Testis (tissue), 2 donors: ENCODE measurements at regions not wholly inside any gene's neighbourhood (a gene's known extent, or its start where the extent isn't known, plus 50 kb on each side); places are given as distances from the start of the nearest gene placed in this dataset.

Experiments
- CTCF ChIP-seq, 3 experiments: fragments of 450-650 bp in 2 of 3; fragments of 200-600 bp in 1 of 3; sonication (generic) in 1 of 3; IDR thresholded peaks; one replicate each; pipeline ENCODE4 v1.5.1; 2016 to 2019; ENCODE audit warnings: antibody characterized with exemption in 3 of 3, mild to moderate bottlenecking in 2 of 3, moderate library complexity in 1 of 3
- POLR2A ChIP-seq: fragments of 450-650 bp; IDR thresholded peaks from one replicate; pipeline ENCODE4 v1.6.1; 2017; ENCODE audit warnings: antibody characterized with exemption, mild to moderate bottlenecking, moderate library complexity

DNA sequence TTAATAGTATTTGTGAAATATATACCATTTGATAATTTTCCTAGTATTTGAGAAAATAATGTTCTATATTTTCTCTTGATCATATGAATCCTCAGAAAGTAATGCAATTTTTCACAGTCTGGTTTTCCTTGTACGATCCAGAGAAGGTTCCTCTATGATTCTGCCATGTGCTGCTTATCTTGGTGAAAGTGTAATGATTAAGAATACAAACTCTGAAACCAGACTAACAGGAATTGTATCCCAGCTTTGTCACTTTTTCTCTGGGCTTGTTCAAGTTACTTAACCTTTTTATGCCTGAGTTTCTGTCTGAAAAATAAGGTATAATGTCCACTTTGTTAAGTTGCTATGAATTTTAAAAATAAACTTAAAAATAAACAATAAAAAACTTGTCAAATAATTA lies 169.6 kb upstream of the ZNF804B start:
- TF ChIP-seq CTCF (IDR thresholded peaks at IDR 0.05) (no peak), POLR2A (no peak)
